H9 (cell line): ENCODE measurements at regions not wholly inside any gene's neighbourhood (a gene's known extent, or its start where the extent isn't known, plus 50 kb on each side); places are given as distances from the start of the nearest gene placed in this dataset.

ENCODE experiments used
- DNase-seq: peaks from one replicate; pipeline ENCODE4 v3.0.0-alpha.2; 2017
- H2AFZ ChIP-seq: one replicate; pipeline ENCODE4 v1.6.1; 2013; ENCODE audit warnings: mild to moderate bottlenecking, low read length, control low read depth, moderate library complexity
- H2AK5ac ChIP-seq: 2 replicates; pipeline ENCODE4 v1.6.1; 2013; ENCODE audit warnings: low read length, control low read depth, mixed read lengths; ENCODE audit not compliant: insufficient read length
- H2BK120ac ChIP-seq: one replicate; pipeline ENCODE4 v1.6.1; 2013; ENCODE audit warnings: low read depth, mild to moderate bottlenecking, low read length, control low read depth, inconsistent platforms; ENCODE audit not compliant: poor library complexity, severe bottlenecking
- H2BK12ac ChIP-seq: 2 replicates; pipeline ENCODE4 v1.6.1; 2013; ENCODE audit warnings: low read length, control low read depth, mixed read lengths, low read depth; ENCODE audit not compliant: insufficient read length
- H2BK15ac ChIP-seq: 2 replicates; pipeline ENCODE4 v1.6.1; 2013; ENCODE audit warnings: low read depth, low read length, control low read depth
- H2BK20ac ChIP-seq: one replicate; pipeline ENCODE4 v1.6.1; 2013; ENCODE audit warnings: low read depth, mild to moderate bottlenecking, low read length, control low read depth, inconsistent platforms; ENCODE audit not compliant: poor library complexity, severe bottlenecking
- H2BK5ac ChIP-seq: 2 replicates; pipeline ENCODE4 v1.6.1; 2013; ENCODE audit warnings: low read length, control low read depth, mixed read lengths; ENCODE audit not compliant: insufficient read length
- H3K14ac ChIP-seq: 2 replicates; pipeline ENCODE4 v1.6.1; 2013; ENCODE audit warnings: low read length, control low read depth; ENCODE audit not compliant: insufficient read depth
- H3K18ac ChIP-seq: 2 replicates; pipeline ENCODE4 v1.6.1; 2013; ENCODE audit warnings: low read depth, mild to moderate bottlenecking, mixed read lengths, low read length, control low read depth; ENCODE audit not compliant: insufficient read length
- H3K23ac ChIP-seq: 2 replicates; pipeline ENCODE4 v1.6.1; 2013; ENCODE audit warnings: low read length, control low read depth, mixed read lengths, low read depth; ENCODE audit not compliant: insufficient read length
- H3K23me2 ChIP-seq: 2 replicates; pipeline ENCODE4 v1.6.1; 2013; ENCODE audit warnings: low read depth, mild to moderate bottlenecking, mixed read lengths, low read length, control low read depth; ENCODE audit not compliant: insufficient read length, poor library complexity, severe bottlenecking
- H3K27ac ChIP-seq: 2 replicates; pipeline ENCODE4 v1.5.1; 2013; ENCODE audit warnings: low read length, control low read depth, mixed read lengths, low read depth; ENCODE audit not compliant: insufficient read length
- H3K27me3 ChIP-seq: 2 replicates; pipeline ENCODE4 v1.6.1; 2013; ENCODE audit warnings: low read length, control low read depth, inconsistent platforms; ENCODE audit not compliant: insufficient read depth
- H3K4ac ChIP-seq: 2 replicates; pipeline ENCODE4 v1.6.1; 2013; ENCODE audit warnings: low read depth, mild to moderate bottlenecking, control low read depth, inconsistent platforms, low read length, moderate library complexity
- H3K4me1 ChIP-seq: 2 replicates; pipeline ENCODE4 v1.6.1; 2013; ENCODE audit warnings: low read length, control low read depth, inconsistent platforms; ENCODE audit not compliant: insufficient read depth
- H3K4me2 ChIP-seq: 2 replicates; pipeline ENCODE4 v1.6.1; 2013; ENCODE audit warnings: low read length, control low read depth, mixed read lengths; ENCODE audit not compliant: insufficient read length, insufficient read depth
- H3K56ac ChIP-seq: 2 replicates; pipeline ENCODE4 v1.6.1; 2013; ENCODE audit warnings: low read depth, mild to moderate bottlenecking, mixed read lengths, low read length, control low read depth; ENCODE audit not compliant: insufficient read length
- H3K79me1 ChIP-seq: 2 replicates; pipeline ENCODE4 v1.6.1; 2013; ENCODE audit warnings: low read depth, mild to moderate bottlenecking, moderate library complexity, low read length, control low read depth, inconsistent platforms; ENCODE audit not compliant: insufficient read depth, poor library complexity, severe bottlenecking
- H3K79me2 ChIP-seq: 2 replicates; pipeline ENCODE4 v1.6.1; 2013; ENCODE audit warnings: low read length, control low read depth, inconsistent platforms; ENCODE audit not compliant: insufficient read depth
- H3K9ac ChIP-seq: 2 replicates; pipeline ENCODE4 v1.6.1; 2013; ENCODE audit warnings: low read length, control low read depth, mixed read lengths; ENCODE audit not compliant: insufficient read length; ENCODE audit errors: extremely low read depth
- H3K9me3 ChIP-seq: one replicate; pipeline ENCODE4 v1.6.1; 2013; ENCODE audit warnings: low read depth, low read length, inconsistent platforms; ENCODE audit not compliant: control insufficient read depth
- H3T11ph ChIP-seq: one replicate; pipeline ENCODE4 v1.6.1; 2013; ENCODE audit warnings: mild to moderate bottlenecking, low read length, control low read depth, inconsistent platforms
- H4K20me1 ChIP-seq: one replicate; pipeline ENCODE4 v1.6.1; 2013; ENCODE audit not compliant: control insufficient read depth, insufficient read length, insufficient read depth
- H4K5ac ChIP-seq: 2 replicates; pipeline ENCODE4 v1.6.1; 2013; ENCODE audit warnings: low read depth, mild to moderate bottlenecking, mixed read lengths, low read length, control low read depth; ENCODE audit not compliant: insufficient read length
- H4K8ac ChIP-seq: replicated peaks from 2 replicates; pipeline ENCODE4 v1.6.1; 2013; ENCODE audit warnings: low read length, control low read depth, mixed read lengths, low read depth; ENCODE audit not compliant: insufficient read length
- H4K91ac ChIP-seq: 2 replicates; pipeline ENCODE4 v1.6.1; 2013; ENCODE audit warnings: low read depth, mild to moderate bottlenecking, moderate library complexity, mixed read lengths, low read length, control low read depth; ENCODE audit not compliant: insufficient read length
- H3K27ac Mint-ChIP-seq, 3 experiments: 2 replicates in 2 of 3; 3 replicates in 1 of 3; pipeline ENCODE4 v1.8.0; 2020 to 2021; ENCODE audit warnings: mixed read lengths in 3 of 3, mild to moderate bottlenecking in 1 of 3, moderate library complexity in 1 of 3
- H3K27me3 Mint-ChIP-seq: 2 replicates; pipeline ENCODE4 v1.8.0; 2021; ENCODE audit warnings: low read depth, mild to moderate bottlenecking, moderate library complexity, mixed read lengths
- H3K36me3 Mint-ChIP-seq, 3 experiments: 2 replicates in 2 of 3; 3 replicates in 1 of 3; pipeline ENCODE4 v1.8.0; 2020 to 2021; ENCODE audit warnings: low read depth in 3 of 3, mixed read lengths in 3 of 3; ENCODE audit not compliant: insufficient read depth in 1 of 3
- H3K4me1 Mint-ChIP-seq, 2 experiments: 2 replicates each; pipeline ENCODE4 v1.8.0; 2020; ENCODE audit warnings: mixed read lengths in 2 of 2
- H3K4me3 Mint-ChIP-seq, 2 experiments: 2 replicates in 1 of 2; 3 replicates in 1 of 2; pipeline ENCODE4 v1.8.0; 2020 to 2021; ENCODE audit warnings: mild to moderate bottlenecking in 2 of 2, mixed read lengths in 2 of 2, moderate library complexity in 1 of 2
- H3K9me3 Mint-ChIP-seq, 2 experiments: 2 replicates in 1 of 2; 3 replicates in 1 of 2; pipeline ENCODE4 v1.8.0; 2020; ENCODE audit warnings: mild to moderate bottlenecking in 2 of 2, mixed read lengths in 2 of 2, moderate library complexity in 1 of 2
- WGBS: extraction: QIAGEN DNeasy Blood & Tissue Kit; methylation state at CpG from one replicate; pipeline ENCODE4 v1.1.7; 2013; ENCODE audit warnings: missing lambda C conversion rate, low lambda C conversion rate, mixed read lengths; ENCODE audit not compliant: insufficient read length; ENCODE audit errors: extremely low coverage; 5-methylcytosine and 5-hydroxymethylcytosine counted together
- TF ChIP-seq, protein P1 (sequence below): fragments of 200-600 bp; sonication (generic); conservative IDR thresholded peaks from 3 replicates; pipeline ENCODE4 v1.8.0; 2021; ENCODE audit warnings: antibody characterized with exemption, mild to moderate bottlenecking

DNA sequence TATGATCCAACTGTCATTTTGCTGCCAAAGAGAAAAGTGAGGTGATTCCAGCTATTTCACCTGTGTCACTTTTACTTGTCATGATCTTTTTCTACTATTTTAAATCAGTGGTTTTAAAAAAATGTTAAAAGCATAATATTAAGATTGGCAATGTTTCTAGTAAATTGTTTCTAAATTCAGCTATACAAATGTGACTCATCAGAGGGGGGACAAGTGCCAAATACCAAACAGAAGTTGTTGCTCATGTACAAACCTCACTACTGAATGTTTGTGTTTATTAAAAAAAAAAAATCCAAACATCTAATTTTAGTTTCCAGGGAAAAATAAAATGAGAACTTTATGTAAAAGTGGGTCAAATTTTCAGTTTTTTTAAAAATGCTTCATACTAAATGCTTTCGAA, 346.2 kb upstream of the SNX7 start:
- Histone ChIP-seq H2BK12ac (no peak overlapping the region), H3K79me1 (no peaks in the 10 kb centered on the region), H3T11ph (no peak overlapping the region), H2AK5ac (no peak overlapping the region), H3K4me2 (no peak overlapping the region), H3K4ac (no peak overlapping the region), H2BK20ac (no peak overlapping the region), H3K4me1 (no peaks in the 10 kb centered on the region), H3K23ac (no peak overlapping the region), H3K56ac (no peak overlapping the region), H2AFZ (no peak overlapping the region), H2BK5ac (no peak overlapping the region), H3K27me3 (no peaks in the 10 kb centered on the region), H3K27ac (no peak overlapping the region), H4K8ac (no peak overlapping the region), H4K20me1 (no peaks in the 10 kb centered on the region), H4K91ac (no peak overlapping the region), H2BK120ac (no peak overlapping the region), H3K14ac (no peak overlapping the region), H2BK15ac (no peak overlapping the region), H4K5ac (no peak overlapping the region), H3K9ac (no peak overlapping the region), H3K79me2 (no peaks in the 10 kb centered on the region), H3K23me2 (no peaks in the 10 kb centered on the region), H3K9me3 (no peaks in the 10 kb centered on the region), H3K18ac (no peak overlapping the region)
- Mint-ChIP-seq H3K36me3 (no peaks in the 10 kb centered on the region), H3K27ac (no peak overlapping the region), H3K9me3 (no peaks in the 10 kb centered on the region), H3K4me3 (no peak overlapping the region), H3K27me3 (no peaks in the 10 kb centered on the region), H3K4me1 (no peaks in the 10 kb centered on the region)
- TF ChIP-seq, protein P1, sequence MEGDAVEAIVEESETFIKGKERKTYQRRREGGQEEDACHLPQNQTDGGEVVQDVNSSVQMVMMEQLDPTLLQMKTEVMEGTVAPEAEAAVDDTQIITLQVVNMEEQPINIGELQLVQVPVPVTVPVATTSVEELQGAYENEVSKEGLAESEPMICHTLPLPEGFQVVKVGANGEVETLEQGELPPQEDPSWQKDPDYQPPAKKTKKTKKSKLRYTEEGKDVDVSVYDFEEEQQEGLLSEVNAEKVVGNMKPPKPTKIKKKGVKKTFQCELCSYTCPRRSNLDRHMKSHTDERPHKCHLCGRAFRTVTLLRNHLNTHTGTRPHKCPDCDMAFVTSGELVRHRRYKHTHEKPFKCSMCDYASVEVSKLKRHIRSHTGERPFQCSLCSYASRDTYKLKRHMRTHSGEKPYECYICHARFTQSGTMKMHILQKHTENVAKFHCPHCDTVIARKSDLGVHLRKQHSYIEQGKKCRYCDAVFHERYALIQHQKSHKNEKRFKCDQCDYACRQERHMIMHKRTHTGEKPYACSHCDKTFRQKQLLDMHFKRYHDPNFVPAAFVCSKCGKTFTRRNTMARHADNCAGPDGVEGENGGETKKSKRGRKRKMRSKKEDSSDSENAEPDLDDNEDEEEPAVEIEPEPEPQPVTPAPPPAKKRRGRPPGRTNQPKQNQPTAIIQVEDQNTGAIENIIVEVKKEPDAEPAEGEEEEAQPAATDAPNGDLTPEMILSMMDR = no peak
- no peak for DNase-seq
- WGBS = no CpG with 5 or more reads among the region's 1 CpG
